IPS DF 6.9 (cell line): ENCODE measurements at regions not wholly inside any gene's neighbourhood (a gene's known extent, or its start where the extent isn't known, plus 50 kb on each side); places are given as distances from the start of the nearest gene placed in this dataset.
"Not testable (repeated sequence)": the region's sequence is repeated elsewhere in the genome, so short reads cannot be mapped to it uniquely, and the experiment has no call there.

Experiments
- DNase-seq: peaks from one replicate; pipeline ENCODE4 v3.0.0-alpha.2; 2013; ENCODE audit warnings: low read depth, low spot score
- H3K27ac ChIP-seq: one replicate; pipeline ENCODE4 v1.5.1; 2013; ENCODE audit warnings: low read length, control low read depth
- H3K27me3 ChIP-seq: 2 replicates; pipeline ENCODE4 v1.6.1; 2013; ENCODE audit warnings: mild to moderate bottlenecking, low read length; ENCODE audit not compliant: control insufficient read depth, insufficient read depth
- H3K36me3 ChIP-seq: 2 replicates; pipeline ENCODE4 v1.6.1; 2013; ENCODE audit warnings: low read length; ENCODE audit not compliant: control insufficient read depth, insufficient read depth
- H3K4me1 ChIP-seq: 2 replicates; pipeline ENCODE4 v1.6.1; 2013; ENCODE audit warnings: low read length; ENCODE audit not compliant: control insufficient read depth, insufficient read depth
- H3K4me3 ChIP-seq: 2 replicates; pipeline ENCODE4 v1.5.1; 2013; ENCODE audit warnings: mild to moderate bottlenecking, low read length
- H3K9me3 ChIP-seq: 2 replicates; pipeline ENCODE4 v1.6.1; 2013; ENCODE audit warnings: low read length, inconsistent platforms; ENCODE audit not compliant: control insufficient read depth, insufficient read depth
- WGBS: extraction: QIAGEN DNeasy Blood & Tissue Kit; methylation state at CpG from one replicate; pipeline ENCODE4 v1.1.7; 2013; ENCODE audit warnings: mixed read lengths, missing lambda C conversion rate; ENCODE audit not compliant: insufficient read length, insufficient coverage; 5-methylcytosine and 5-hydroxymethylcytosine counted together

GRCh38 chr13:67389171-67389570 lies 159.0 kb upstream of the PCDH9 start:
- H3K27me3 ChIP-seq = no peaks in the 10 kb centered on the region
- WGBS = no CpG with 5 or more reads among the region's 3 CpGs

GRCh38 chr13:67383109-67383757 lies 153.1 kb upstream of the PCDH9 start:
- DNase-seq, H3K36me3 ChIP-seq, H3K4me3 ChIP-seq, H3K27me3 ChIP-seq, H3K27ac ChIP-seq, H3K9me3 ChIP-seq, H3K4me1 ChIP-seq: not testable (repeated sequence)
- no CpG with 5 or more reads among the region's 7 CpGs for WGBS

More at GRCh38 chr13:67389171-67389570, 159.0 kb upstream of the PCDH9 start:
- no peak overlapping the region for H3K27ac ChIP-seq
- H3K4me3 ChIP-seq = no peak overlapping the region
- H3K9me3 ChIP-seq = no peaks in the 10 kb centered on the region
- no peaks in the 10 kb centered on the region for H3K4me1 ChIP-seq
- DNase-seq = no peak
- H3K36me3 ChIP-seq = no peaks in the 10 kb centered on the region

- Histone ChIP-seq H3K36me3 (no peaks in the 10 kb centered on the region), H3K4me1 (peaks cover 2% of the 10 kb centered on the region; the same call in 1 of the 2 replicates), H3K27ac (no peak overlapping the region), H3K4me3 (no peak overlapping the region), H3K9me3 (no peaks in the 10 kb centered on the region), H3K27me3 (no peaks in the 10 kb centered on the region)
- DNase-seq = no peak
- no CpG with 5 or more reads among the region's 1 CpG for WGBS
These were observed 147.8 kb upstream of the PCDH9 start for GRCh38 chr13:67377919-67378318.

- Histone ChIP-seq H3K36me3 (no peaks in the 10 kb centered on the region), H3K27me3 (no peaks in the 10 kb centered on the region), H3K27ac (no peak overlapping the region), H3K9me3 (no peaks in the 10 kb centered on the region), H3K4me1 (no peaks in the 10 kb centered on the region), H3K4me3 (no peak overlapping the region)
- DNase-seq = no peak
- no CpG with 5 or more reads among the region's 1 CpG for WGBS
These were observed 144.3 kb upstream of the PCDH9 start for GRCh38 chr13:67374391-67374790.

GRCh38 chr13:67372868-67373464 lies 142.8 kb upstream of the PCDH9 start:
- DNase-seq = no peak
- WGBS = no CpG with 5 or more reads among the region's 1 CpG
- no peaks in the 10 kb centered on the region for H3K27me3 ChIP-seq
- H3K9me3 ChIP-seq = no peaks in the 10 kb centered on the region
- no peak overlapping the region for H3K4me3 ChIP-seq
- H3K36me3 ChIP-seq = no peaks in the 10 kb centered on the region
- no peak overlapping the region for H3K27ac ChIP-seq
- no peaks in the 10 kb centered on the region for H3K4me1 ChIP-seq

- no CpG with 5 or more reads among the region's 6 CpGs for WGBS
- no peaks in the 10 kb centered on the region for H3K4me1 ChIP-seq
- H3K27me3 ChIP-seq = no peaks in the 10 kb centered on the region
- H3K4me3 ChIP-seq = no peak overlapping the region
- no peaks in the 10 kb centered on the region for H3K9me3 ChIP-seq
- no peak overlapping the region for H3K27ac ChIP-seq
- DNase-seq = no peak
- no peaks in the 10 kb centered on the region for H3K36me3 ChIP-seq
These were observed 139.9 kb upstream of the PCDH9 start for GRCh38 chr13:67369895-67370660.

GRCh38 chr13:67367399-67367798 lies 137.3 kb upstream of the PCDH9 start:
- no peaks in the 10 kb centered on the region for H3K27me3 ChIP-seq
- no peaks in the 10 kb centered on the region for H3K4me1 ChIP-seq
- DNase-seq = no peak
- H3K27ac ChIP-seq = no peak overlapping the region
- no CpG with 5 or more reads among the region's 1 CpG for WGBS
- no peaks in the 10 kb centered on the region for H3K9me3 ChIP-seq
- no peaks in the 10 kb centered on the region for H3K36me3 ChIP-seq
- no peak overlapping the region for H3K4me3 ChIP-seq

GRCh38 chr13:67366533-67366932 lies 136.4 kb upstream of the PCDH9 start:
- Histone ChIP-seq H3K4me3 (no peak overlapping the region), H3K9me3 (no peaks in the 10 kb centered on the region), H3K27me3 (no peaks in the 10 kb centered on the region), H3K36me3 (no peaks in the 10 kb centered on the region), H3K27ac (no peak overlapping the region), H3K4me1 (no peaks in the 10 kb centered on the region)
- no peak for DNase-seq

GRCh38 chr13:67355812-67356476 lies 125.8 kb upstream of the PCDH9 start:
- Histone ChIP-seq H3K4me3 (no peak overlapping the region), H3K9me3 (no peaks in the 10 kb centered on the region), H3K4me1 (no peaks in the 10 kb centered on the region), H3K27ac (no peak overlapping the region), H3K36me3 (no peaks in the 10 kb centered on the region), H3K27me3 (no peaks in the 10 kb centered on the region)
- no peak for DNase-seq
- WGBS = no CpG with 5 or more reads among the region's 6 CpGs

GRCh38 chr13:67353941-67354340 lies 123.8 kb upstream of the PCDH9 start:
- Histone ChIP-seq H3K36me3 (no peaks in the 10 kb centered on the region), H3K9me3 (no peaks in the 10 kb centered on the region), H3K27ac (no peak overlapping the region), H3K27me3 (no peaks in the 10 kb centered on the region), H3K4me1 (no peaks in the 10 kb centered on the region), H3K4me3 (no peak overlapping the region)
- no CpG with 5 or more reads among the region's 2 CpGs for WGBS
- no peak for DNase-seq
